HEK293 (cell line): ENCODE measurements at regions not wholly inside any gene's neighbourhood (a gene's known extent, or its start where the extent isn't known, plus 50 kb on each side); places are given as distances from the start of the nearest gene placed in this dataset.

Source experiments
- CTCF ChIA-PET: fragments of 350-600 bp; formaldehyde crosslinking; extraction: SDS; loops from one replicate; lab custom pipeline; 2021; ENCODE audit warnings: antibody characterized with exemption; lab: Yijun Ruan, JAX
- POLR2A ChIA-PET: fragments of 300-600 bp; formaldehyde crosslinking; extraction: SDS; loops from one replicate; lab custom pipeline; 2020; ENCODE audit warnings: antibody characterized with exemption, inconsistent platforms; lab: Yijun Ruan, JAX
- H3K27ac ChIP-seq: fragments of 200-500 bp; sonication (Bioruptor generic); 2 replicates; pipeline ENCODE4 v1.5.1; 2014; ENCODE audit warnings: low read depth, low read length, control low read depth, inconsistent platforms; ENCODE audit errors: extremely low read depth
- H3K36me3 ChIP-seq, 2 experiments: fragments of 200-500 bp in 1 of 2; sonication (Bioruptor generic) in 1 of 2; 1 replicate in 1 of 2; 2 replicates in 1 of 2; pipeline ENCODE4 v1.5.1; 2014 to 2017; ENCODE audit warnings: inconsistent platforms in 2 of 2, low read length in 2 of 2; ENCODE audit not compliant: control insufficient read depth in 2 of 2, insufficient read depth in 1 of 2
- H3K4me1 ChIP-seq: fragments of 200-500 bp; sonication (Bioruptor generic); 2 replicates; pipeline ENCODE4 v1.5.1; 2014; ENCODE audit warnings: mild to moderate bottlenecking, low read length, inconsistent platforms; ENCODE audit not compliant: control insufficient read depth, insufficient read depth
- H3K4me3 ChIP-seq: 2 replicates; pipeline ENCODE4 v1.5.1; 2011; ENCODE audit warnings: low read depth, mild to moderate bottlenecking, control low read depth, low read length, moderate library complexity
- H3K9me3 ChIP-seq: fragments of 200-500 bp; sonication (Bioruptor generic); 2 replicates; pipeline ENCODE4 v1.5.1; 2014; ENCODE audit warnings: low read depth, low read length, inconsistent platforms; ENCODE audit not compliant: control insufficient read depth, insufficient read depth
- KLF10 ChIP-seq: fragments of 450-650 bp; IDR thresholded peaks from 2 replicates; pipeline ENCODE4 v1.5.1; 2018; ENCODE audit warnings: missing biosample characterization, mild to moderate bottlenecking, missing genetic modification characterization
- PRDM2 ChIP-seq: fragments of 450-650 bp; formaldehyde crosslinking; IDR thresholded peaks from 2 replicates; pipeline ENCODE4 v1.5.1; 2016; ENCODE audit warnings: missing biosample characterization, missing genetic modification characterization, borderline replicate concordance
- REST ChIP-seq: fragments of 450-650 bp; formaldehyde crosslinking; IDR thresholded peaks from 2 replicates; pipeline ENCODE4 v1.5.1; 2016; ENCODE audit warnings: missing biosample characterization, missing genetic modification characterization
- ZEB2 ChIP-seq: fragments of 450-650 bp; formaldehyde crosslinking; IDR thresholded peaks from 2 replicates; pipeline ENCODE4 v1.5.1; 2016; ENCODE audit warnings: missing biosample characterization, missing genetic modification characterization
- ZNF146 ChIP-seq: fragments of 450-650 bp; formaldehyde crosslinking; IDR thresholded peaks from 2 replicates; pipeline ENCODE4 v1.5.1; 2016; ENCODE audit warnings: missing biosample characterization, missing genetic modification characterization
- ZNF169 ChIP-seq: fragments of 450-650 bp; formaldehyde crosslinking; IDR thresholded peaks from 2 replicates; pipeline ENCODE4 v1.5.1; 2016; ENCODE audit warnings: missing biosample characterization, missing genetic modification characterization
- ZNF18 ChIP-seq: fragments of 450-650 bp; formaldehyde crosslinking; IDR thresholded peaks from 2 replicates; pipeline ENCODE4 v1.5.1; 2016; ENCODE audit warnings: missing biosample characterization, missing genetic modification characterization
- ZNF211 ChIP-seq: fragments of 450-650 bp; formaldehyde crosslinking; IDR thresholded peaks from 2 replicates; pipeline ENCODE4 v1.5.1; 2016; ENCODE audit warnings: low read depth, missing biosample characterization, missing genetic modification characterization
- ZNF335 ChIP-seq: fragments of 450-650 bp; formaldehyde crosslinking; conservative IDR thresholded peaks from 2 replicates; pipeline ENCODE4 v1.5.1; 2016; ENCODE audit warnings: missing biosample characterization, missing genetic modification characterization
- ZNF404 ChIP-seq: fragments of 450-650 bp; formaldehyde crosslinking; IDR thresholded peaks from 2 replicates; pipeline ENCODE4 v1.5.1; 2017; ENCODE audit warnings: missing biosample characterization, missing genetic modification characterization
- ZNF423 ChIP-seq: fragments of 450-650 bp; formaldehyde crosslinking; IDR thresholded peaks from 2 replicates; pipeline ENCODE4 v1.5.1; 2016; ENCODE audit warnings: missing biosample characterization, missing genetic modification characterization
- ZNF514 ChIP-seq: fragments of 450-650 bp; formaldehyde crosslinking; IDR thresholded peaks from 2 replicates; pipeline ENCODE4 v1.5.1; 2016; ENCODE audit warnings: missing biosample characterization, missing genetic modification characterization
- ZNF518A ChIP-seq: fragments of 450-650 bp; formaldehyde crosslinking; conservative IDR thresholded peaks from 2 replicates; pipeline ENCODE4 v1.5.1; 2016; ENCODE audit warnings: low read depth, missing biosample characterization, missing genetic modification characterization
- ZNF580 ChIP-seq: fragments of 450-650 bp; formaldehyde crosslinking; IDR thresholded peaks from 2 replicates; pipeline ENCODE4 v1.5.1; 2016; ENCODE audit warnings: missing biosample characterization, missing genetic modification characterization
- ZNF600 ChIP-seq: fragments of 450-650 bp; formaldehyde crosslinking; IDR thresholded peaks from 2 replicates; pipeline ENCODE4 v1.5.1; 2016; ENCODE audit warnings: missing biosample characterization, missing genetic modification characterization
- ZNF610 ChIP-seq: fragments of 450-650 bp; formaldehyde crosslinking; IDR thresholded peaks from 2 replicates; pipeline ENCODE4 v1.5.1; 2016; ENCODE audit warnings: missing biosample characterization, missing genetic modification characterization, borderline replicate concordance
- ZNF76 ChIP-seq: fragments of 450-650 bp; formaldehyde crosslinking; IDR thresholded peaks from 2 replicates; pipeline ENCODE4; 2016; ENCODE audit warnings: low read depth, missing biosample characterization, missing genetic modification characterization, borderline replicate concordance
- ZSCAN5A ChIP-seq: fragments of 450-650 bp; formaldehyde crosslinking; IDR thresholded peaks from 2 replicates; pipeline ENCODE4 v1.5.1; 2016; ENCODE audit warnings: missing biosample characterization, missing genetic modification characterization

GRCh38 chr22:27372969-27373670 lies 428.4 kb downstream of the MN1 start:
- Histone ChIP-seq H3K36me3 (no peaks in the 10 kb centered on the region), H3K4me3 (no peak overlapping the region), H3K9me3 (no peaks in the 10 kb centered on the region), H3K4me1 (peaks cover 8% of the 10 kb centered on the region), H3K27ac (no peak overlapping the region)
- POLR2A ChIA-PET = no interaction called here
- CTCF ChIA-PET = interaction anchor here (1.1 kb wide), 1 partner anchor 32 kb away, joined by 3 read pairs; no protein-coding TSS in a partner anchor
- TF ChIP-seq ZNF211 = no peak
- TF ChIP-seq ZNF580 (tag by site-specific recombination) = no peak
- TF ChIP-seq ZNF404 (tag by site-specific recombination) = no peak
- TF ChIP-seq KLF10 (tag by site-specific recombination) = no peak
- no peak for TF ChIP-seq ZNF518A
- TF ChIP-seq ZSCAN5A = no peak
- no peak for TF ChIP-seq ZNF146 (tag by site-specific recombination)
- no peak for TF ChIP-seq ZNF76 (tag by site-specific recombination)
- TF ChIP-seq ZNF423 (tag by site-specific recombination) = no peak
- TF ChIP-seq REST (tag by site-specific recombination) = no peak
- TF ChIP-seq ZNF169 = no peak
- TF ChIP-seq ZNF610 = no peak
- TF ChIP-seq ZNF514 (tag by site-specific recombination) = no peak
- TF ChIP-seq ZNF335 = no peak
- TF ChIP-seq ZEB2 (tag by site-specific recombination) = no peak
- TF ChIP-seq PRDM2 = no peak
- no peak; the same call in 1 of the 2 replicates for TF ChIP-seq ZNF600 (tag by site-specific recombination)
- TF ChIP-seq ZNF18 = no peak
